ENCODE measurements at regions not wholly inside any gene's neighbourhood (a gene's known extent, or its start where the extent isn't known, plus 50 kb on each side); places are given as distances from the start of the nearest gene placed in this dataset.

GRCh38 chr1:95753382-95754016 is 519.5 kb downstream of the RWDD3 start:
- TF ChIP-seq CTCF (IDR thresholded peaks at IDR 0.05; ENCODE audit: extremely low read depth, missing control alignments) = no peak
- DNase-seq (ENCODE audit: low spot score) = no peak

- TF ChIP-seq CTCF (IDR thresholded peaks at IDR 0.05; ENCODE audit: extremely low read depth, missing control alignments) = no peak
- DNase-seq (ENCODE audit: low spot score) = no peak
Measured at GRCh38 chr1:95754412-95754811, 520.4 kb downstream of the RWDD3 start.

GRCh38 chr1:95766036-95766435 is 532.0 kb downstream of the RWDD3 start:
- TF ChIP-seq CTCF (IDR thresholded peaks at IDR 0.05; ENCODE audit: extremely low read depth, missing control alignments) = no peak
- DNase-seq (ENCODE audit: low spot score) = no peak

GRCh38 chr1:95770581-95770980 is 536.6 kb downstream of the RWDD3 start:
- TF ChIP-seq CTCF (IDR thresholded peaks at IDR 0.05; ENCODE audit: extremely low read depth, missing control alignments) = no peak
- no peak for DNase-seq (ENCODE audit: low spot score)

- no peak for DNase-seq (ENCODE audit: low spot score)
- no peak for TF ChIP-seq CTCF (IDR thresholded peaks at IDR 0.05; ENCODE audit: extremely low read depth, missing control alignments)
Measured at GRCh38 chr1:95778217-95778616, 544.2 kb downstream of the RWDD3 start.

- TF ChIP-seq CTCF (IDR thresholded peaks at IDR 0.05; ENCODE audit: extremely low read depth, missing control alignments) = no peak
Measured at GRCh38 chr1:95780836-95781235, 546.8 kb downstream of the RWDD3 start.

GRCh38 chr1:95790136-95790535 is 556.1 kb downstream of the RWDD3 start:
- no peak for DNase-seq (ENCODE audit: low spot score)
- TF ChIP-seq CTCF (IDR thresholded peaks at IDR 0.05; ENCODE audit: extremely low read depth, missing control alignments) = no peak

More at GRCh38 chr1:95780836-95781235, 546.8 kb downstream of the RWDD3 start:
- DNase-seq (ENCODE audit: low spot score) = no peak

Data from GM20000 (cell line).